ENCODE measurements at regions not wholly inside any gene's neighbourhood (a gene's known extent, or its start where the extent isn't known, plus 50 kb on each side); places are given as distances from the start of the nearest gene placed in this dataset.

DNA sequence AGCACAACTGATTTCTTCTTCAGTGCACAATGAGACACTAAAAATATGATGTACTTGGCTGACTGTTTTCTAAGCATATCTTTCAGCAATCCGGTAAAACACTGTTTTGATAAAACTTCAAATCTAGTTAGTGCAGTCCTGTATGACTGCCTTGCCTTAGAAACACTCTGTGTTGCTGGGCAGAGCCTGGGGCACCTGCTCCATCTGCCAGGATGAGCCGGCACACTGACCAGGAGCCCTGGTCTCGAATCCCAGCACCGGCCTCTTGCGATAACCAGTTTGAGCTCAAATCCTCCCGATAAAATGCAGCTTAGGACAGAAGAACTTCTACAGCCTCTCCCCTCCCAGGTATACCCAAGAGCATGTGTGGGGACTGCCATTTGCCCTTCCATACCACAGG, 199.5 kb downstream of the SIPA1L2 start:
- TF ChIP-seq CTCF (IDR thresholded peaks at IDR 0.05) (no peak), ZFX (IDR thresholded peaks at IDR 0.05; ENCODE audit: borderline replicate concordance) (no peak)

Measured in 22Rv1 (cell line).